ENCODE measurements at regions not wholly inside any gene's neighbourhood (a gene's known extent, or its start where the extent isn't known, plus 50 kb on each side); places are given as distances from the start of the nearest gene placed in this dataset.

DNA sequence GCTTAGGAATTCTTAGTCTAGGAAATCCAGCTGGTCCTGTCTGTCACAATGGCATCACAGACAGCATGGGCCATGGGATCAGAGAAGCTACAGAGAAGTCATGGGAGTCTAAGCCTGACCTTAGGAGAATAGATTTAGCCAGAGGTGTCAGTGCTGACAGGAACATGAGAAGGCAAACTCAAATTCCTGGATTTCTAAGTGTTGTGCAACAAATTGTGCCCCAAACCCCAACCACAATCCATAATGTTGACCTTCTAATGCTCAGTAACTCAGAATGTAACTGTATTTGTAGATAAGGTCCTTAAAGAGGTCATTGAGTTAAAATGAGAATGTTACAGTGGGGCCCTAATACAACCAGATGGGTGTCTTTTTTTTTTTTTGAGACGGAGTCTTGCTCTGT, 95.9 kb upstream of the RHOBTB1 start:
- no peak for TF ChIP-seq POLR2A (IDR thresholded peaks at IDR 0.05)
- TF ChIP-seq, protein P1, sequence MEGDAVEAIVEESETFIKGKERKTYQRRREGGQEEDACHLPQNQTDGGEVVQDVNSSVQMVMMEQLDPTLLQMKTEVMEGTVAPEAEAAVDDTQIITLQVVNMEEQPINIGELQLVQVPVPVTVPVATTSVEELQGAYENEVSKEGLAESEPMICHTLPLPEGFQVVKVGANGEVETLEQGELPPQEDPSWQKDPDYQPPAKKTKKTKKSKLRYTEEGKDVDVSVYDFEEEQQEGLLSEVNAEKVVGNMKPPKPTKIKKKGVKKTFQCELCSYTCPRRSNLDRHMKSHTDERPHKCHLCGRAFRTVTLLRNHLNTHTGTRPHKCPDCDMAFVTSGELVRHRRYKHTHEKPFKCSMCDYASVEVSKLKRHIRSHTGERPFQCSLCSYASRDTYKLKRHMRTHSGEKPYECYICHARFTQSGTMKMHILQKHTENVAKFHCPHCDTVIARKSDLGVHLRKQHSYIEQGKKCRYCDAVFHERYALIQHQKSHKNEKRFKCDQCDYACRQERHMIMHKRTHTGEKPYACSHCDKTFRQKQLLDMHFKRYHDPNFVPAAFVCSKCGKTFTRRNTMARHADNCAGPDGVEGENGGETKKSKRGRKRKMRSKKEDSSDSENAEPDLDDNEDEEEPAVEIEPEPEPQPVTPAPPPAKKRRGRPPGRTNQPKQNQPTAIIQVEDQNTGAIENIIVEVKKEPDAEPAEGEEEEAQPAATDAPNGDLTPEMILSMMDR (IDR thresholded peaks at IDR 0.05), result no peak

All from right lobe of liver (tissue), 4 donors.